ENCODE measurements at regions not wholly inside any gene's neighbourhood (a gene's known extent, or its start where the extent isn't known, plus 50 kb on each side); places are given as distances from the start of the nearest gene placed in this dataset.

GRCh38 chr9:86690034-86690433 lies 257.3 kb downstream of the GAS1 start:
- Histone ChIP-seq H3K36me3 (no peaks in the 10 kb centered on the region), H3K4me3 (no peak overlapping the region), H3K27me3 (replicated peaks in 1 of 7) (no peaks in the 10 kb centered on the region), H3K27ac (no peak overlapping the region), H3K4me1 (no peaks in the 10 kb centered on the region), H3K9me3 (no peaks in the 10 kb centered on the region)
- intact Hi-C loops (cut with DNase I; ENCODE audit: low total_unique reads), result no loop called here
- TF ChIP-seq POLR2A (IDR thresholded peaks at IDR 0.05), result no peak
- DNase-seq, result no peak

DNA sequence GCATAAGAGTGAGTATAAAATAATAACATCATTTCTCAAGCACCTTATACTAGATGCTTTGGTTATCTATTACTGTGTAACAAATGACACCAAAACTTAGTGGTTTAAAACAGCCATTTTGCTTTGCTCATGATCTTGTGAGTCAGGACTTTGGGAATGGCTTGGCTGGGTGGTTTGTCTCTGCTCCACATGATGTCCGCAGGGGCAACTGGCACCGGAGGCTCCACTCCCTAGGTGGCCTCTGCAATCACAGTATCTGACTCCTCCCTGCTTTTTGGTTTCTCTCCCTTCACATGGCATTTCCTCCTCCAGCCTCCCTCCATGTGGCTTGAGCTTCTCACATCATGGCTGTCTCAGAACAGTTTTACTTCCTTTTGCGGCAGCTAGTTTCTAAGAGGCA lies 259.5 kb downstream of the GAS1 start:
- DNase-seq, result no peak
- Histone ChIP-seq H3K27me3 (replicated peaks in 1 of 7) (no peaks in the 10 kb centered on the region), H3K36me3 (no peaks in the 10 kb centered on the region), H3K4me3 (no peak overlapping the region), H3K4me1 (no peaks in the 10 kb centered on the region), H3K27ac (no peak overlapping the region), H3K9me3 (no peaks in the 10 kb centered on the region)
- WGBS, 5 donors, result 75 to 89% (median 85%) methylated on average over 3 of the region's 3 CpGs
- TF ChIP-seq POLR2A (IDR thresholded peaks at IDR 0.05) (no peak), CTCF (IDR thresholded peaks at IDR 0.05 in 8 of 11, conservative IDR thresholded peaks at IDR 0.05 in 3 of 11) (no peak), POLR2AphosphoS5 (IDR thresholded peaks at IDR 0.05) (no peak)
- intact Hi-C loops (cut with DNase I; ENCODE audit: low total_unique reads), result no loop called here

DNA sequence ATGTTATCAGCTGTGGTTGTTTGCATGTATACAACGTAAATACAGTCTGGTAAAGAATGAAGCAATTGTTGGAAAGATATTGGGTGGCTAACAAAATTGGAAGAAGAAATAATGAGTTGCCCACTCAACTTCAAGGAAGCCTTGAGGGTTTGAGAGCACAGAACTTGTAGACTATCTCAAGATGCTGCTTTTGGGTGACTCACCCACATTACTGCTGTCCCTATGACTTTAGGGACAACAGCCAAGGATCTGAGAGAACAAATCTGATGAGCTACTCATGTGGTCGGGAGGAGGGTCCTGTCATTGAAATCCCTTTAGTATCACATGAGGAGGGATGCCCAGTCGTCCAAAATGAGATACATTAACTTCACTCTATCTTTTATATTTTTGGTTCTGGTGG lies 261.8 kb downstream of the GAS1 start:
- H3K4me1 ChIP-seq, result no peaks in the 10 kb centered on the region
- TF ChIP-seq CTCF (IDR thresholded peaks at IDR 0.05 in 8 of 11, conservative IDR thresholded peaks at IDR 0.05 in 3 of 11) (no peak), POLR2AphosphoS5 (IDR thresholded peaks at IDR 0.05) (no peak), POLR2A (IDR thresholded peaks at IDR 0.05) (no peak)
- H3K9me3 ChIP-seq, result no peaks in the 10 kb centered on the region
- 65 to 88% (median 78%) methylated on average over 3 of the region's 3 CpGs for whole genome bisulfite sequencing, 5 donors
- intact Hi-C loops (cut with DNase I; ENCODE audit: low total_unique reads), result no loop called here
- H3K4me3 ChIP-seq, result no peak overlapping the region
- no peak overlapping the region for H3K27ac ChIP-seq
- no peak for DNase-seq
- no peaks in the 10 kb centered on the region for H3K27me3 ChIP-seq (replicated peaks in 1 of 7)
- no peaks in the 10 kb centered on the region for H3K36me3 ChIP-seq

DNA sequence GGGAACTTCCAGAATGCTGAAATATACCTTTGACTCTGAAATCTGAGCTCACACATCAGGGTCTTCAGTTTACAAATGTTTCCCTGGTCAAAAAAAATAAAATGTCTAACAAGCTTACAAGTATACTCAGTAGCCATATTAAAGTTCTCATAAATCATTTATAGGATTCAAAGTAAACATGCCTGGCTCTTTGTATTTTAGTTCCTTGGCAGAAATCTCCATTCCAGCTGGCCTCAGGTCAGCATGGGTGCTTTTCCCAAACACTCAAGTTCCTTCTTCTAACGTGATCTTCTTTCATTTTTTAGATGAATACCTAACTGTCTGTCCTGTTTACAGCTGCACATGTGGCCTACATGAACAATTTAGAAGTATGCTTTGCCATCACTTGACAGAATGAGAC lies 263.2 kb downstream of the GAS1 start:
- no peaks in the 10 kb centered on the region for H3K27me3 ChIP-seq (replicated peaks in 1 of 7)
- H3K4me1 ChIP-seq, result no peaks in the 10 kb centered on the region
- no peaks in the 10 kb centered on the region for H3K9me3 ChIP-seq
- H3K4me3 ChIP-seq, result no peak overlapping the region
- intact Hi-C loops (cut with DNase I; ENCODE audit: low total_unique reads), result no loop called here
- WGBS, 5 donors, result 29 to 49% (median 35%) methylated on average over 1 of the region's 1 CpG
- TF ChIP-seq POLR2A (IDR thresholded peaks at IDR 0.05) (no peak), CTCF (IDR thresholded peaks at IDR 0.05 in 8 of 11, conservative IDR thresholded peaks at IDR 0.05 in 3 of 11) (no peak), POLR2AphosphoS5 (IDR thresholded peaks at IDR 0.05) (no peak)
- DNase-seq, result no peak
- H3K27ac ChIP-seq, result no peak overlapping the region
- no peaks in the 10 kb centered on the region for H3K36me3 ChIP-seq

DNA sequence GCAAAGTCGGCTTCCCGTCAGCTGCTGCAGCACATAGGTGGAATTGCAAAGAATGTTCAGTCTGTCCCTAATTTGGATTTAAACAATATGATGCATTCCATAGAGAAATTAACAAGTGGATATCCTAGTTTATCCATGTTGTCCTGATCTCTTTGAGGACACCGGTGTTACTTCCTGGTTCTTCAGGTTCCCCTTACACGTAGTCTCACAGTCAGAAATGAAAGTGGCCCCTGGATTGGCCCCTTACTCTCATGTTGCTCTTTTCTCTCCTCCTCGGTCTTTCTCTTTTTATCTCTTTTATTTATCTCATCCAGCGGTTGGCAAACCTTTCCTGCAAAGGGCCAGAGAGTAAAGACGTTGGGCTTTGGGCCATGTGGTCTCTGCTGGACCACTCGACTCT lies 265.1 kb downstream of the GAS1 start:
- DNase-seq, result no peak
- H3K9me3 ChIP-seq, result no peaks in the 10 kb centered on the region
- WGBS, 5 donors, result 71 to 80% (median 73%) methylated on average over 8 of the region's 8 CpGs
- no peaks in the 10 kb centered on the region for H3K36me3 ChIP-seq
- intact Hi-C loops (cut with DNase I; ENCODE audit: low total_unique reads), result no loop called here
- H3K27me3 ChIP-seq (replicated peaks in 1 of 7), result no peaks in the 10 kb centered on the region
- H3K27ac ChIP-seq, result no peak overlapping the region
- TF ChIP-seq POLR2A (IDR thresholded peaks at IDR 0.05) (no peak), POLR2AphosphoS5 (IDR thresholded peaks at IDR 0.05) (no peak), CTCF (IDR thresholded peaks at IDR 0.05 in 8 of 11, conservative IDR thresholded peaks at IDR 0.05 in 3 of 11) (no peak)
- no peaks in the 10 kb centered on the region for H3K4me1 ChIP-seq
- no peak overlapping the region for H3K4me3 ChIP-seq

Data from spleen (tissue), 11 donors.